PC-3 (cell line): ENCODE measurements at regions not wholly inside any gene's neighbourhood (a gene's known extent, or its start where the extent isn't known, plus 50 kb on each side); places are given as distances from the start of the nearest gene placed in this dataset.

ENCODE experiments used
- ATAC-seq: fragments of 200-7000 bp; cut with Tn5 transposase; 2 replicates; pipeline ENCODE4 v1.9.1; 2020; ENCODE audit warnings: mild to moderate bottlenecking, moderate library complexity
- BruUV-seq: library from RNA; stranded (reverse); fragments of 400-500 nt; replicated peaks from 2 replicates; lab custom pipeline; 2021; lab: Mats Ljungman, UMichigan
- CTCF ChIA-PET: fragments of 300-600 bp; sonication (Branson Sonifier 250); formaldehyde crosslinking; loops from one replicate; lab custom pipeline; 2022; ENCODE audit warnings: antibody characterized with exemption; lab: Charles Lee
- POLR2A ChIA-PET: fragments of 300-600 bp; sonication (Branson Sonifier 250); formaldehyde crosslinking; loops from one replicate; lab custom pipeline; 2022; ENCODE audit warnings: antibody characterized with exemption; ENCODE audit not compliant: unreplicated experiment; lab: Charles Lee
- DNase-seq: peaks from one replicate; pipeline ENCODE4 v3.0.0-alpha.2; 2015
- H2AFZ ChIP-seq: fragments of 300-600 bp; sonication (generic); 2 replicates; pipeline ENCODE4 v1.6.0; 2016; ENCODE audit warnings: antibody characterized with exemption, low read length
- H3F3A ChIP-seq: fragments of 300-600 bp; sonication (generic); one replicate; pipeline ENCODE4 v1.6.0; 2017; ENCODE audit warnings: antibody characterized with exemption, low read length, control low read depth, mild to moderate bottlenecking; ENCODE audit not compliant: unreplicated experiment
- H3K27ac ChIP-seq: fragments of 300-600 bp; sonication (generic); 2 replicates; pipeline ENCODE4 v1.5.1; 2016; ENCODE audit warnings: mild to moderate bottlenecking, low read length
- H3K27me3 ChIP-seq: fragments of 300-600 bp; sonication (generic); 2 replicates; pipeline ENCODE4 v1.6.1; 2016; ENCODE audit warnings: low read length, mixed read lengths
- H3K36me3 ChIP-seq: fragments of 300-600 bp; sonication (generic); 2 replicates; pipeline ENCODE4 v1.6.1; 2016; ENCODE audit warnings: low read depth, mixed run types, low read length, mixed read lengths
- H3K4me1 ChIP-seq: fragments of 300-600 bp; sonication (generic); 2 replicates; pipeline ENCODE4 v1.5.1; 2016; ENCODE audit warnings: low read length; ENCODE audit not compliant: insufficient read depth
- H3K4me2 ChIP-seq: fragments of 300-600 bp; sonication (generic); 2 replicates; pipeline ENCODE4 v1.6.0; 2016; ENCODE audit warnings: low read length
- H3K4me3 ChIP-seq: fragments of 300-600 bp; sonication (generic); 2 replicates; pipeline ENCODE4 v1.5.1; 2016; ENCODE audit warnings: mild to moderate bottlenecking, low read length, mixed read lengths
- H3K79me2 ChIP-seq: fragments of 300-600 bp; sonication (generic); 2 replicates; pipeline ENCODE4 v1.6.1; 2017; ENCODE audit warnings: low read length, mixed read lengths
- H3K9ac ChIP-seq: fragments of 300-600 bp; sonication (generic); 2 replicates; pipeline ENCODE4 v1.6.0; 2016; ENCODE audit warnings: mild to moderate bottlenecking, low read length
- H3K9me2 ChIP-seq: fragments of 300-600 bp; sonication (generic); replicated peaks from 2 replicates; pipeline ENCODE4 v1.6.1; 2016; ENCODE audit warnings: mixed run types, low read length, mixed read lengths
- H3K9me3 ChIP-seq: fragments of 300-600 bp; sonication (generic); 2 replicates; pipeline ENCODE4 v1.6.1; 2016; ENCODE audit warnings: low read length, mixed read lengths
- H4K20me1 ChIP-seq: fragments of 300-600 bp; sonication (generic); 2 replicates; pipeline ENCODE4 v1.6.1; 2016; ENCODE audit warnings: low read length, mixed read lengths
- EZH2 ChIP-seq: fragments of 300-600 bp; sonication (generic); IDR thresholded peaks from one replicate; pipeline ENCODE4 v1.6.1; 2017; ENCODE audit warnings: antibody characterized with exemption, mild to moderate bottlenecking, low read length; ENCODE audit not compliant: unreplicated experiment
- EZH2phosphoT487 ChIP-seq: fragments of 300-600 bp; sonication (generic); IDR thresholded peaks from 2 replicates; pipeline ENCODE4 v1.6.1; 2018; ENCODE audit warnings: mild to moderate bottlenecking, antibody characterized with exemption, low read length, borderline replicate concordance
- intact Hi-C: fragments of 100-400 bp; cut with micrococcal nuclease; formaldehyde crosslinking; loops from 2 replicates; pipeline ENCODE4 v1.9.0; 2023
- TF ChIP-seq, protein P1 (sequence below): fragments of 300-600 bp; sonication (generic); conservative IDR thresholded peaks from 2 replicates; pipeline ENCODE4 v1.5.1; 2017; ENCODE audit warnings: antibody characterized with exemption, low read depth, mild to moderate bottlenecking, low read length

GRCh38 chr11:70761094-70761907 lies 363.0 kb downstream of the CTTN start:
- ChIA-PET CTCF (no interaction called here), POLR2A (no interaction called here)
- peaks cover 20% of the 10 kb centered on the region for H3K4me1 ChIP-seq
- no peak overlapping the region for H3K27ac ChIP-seq
- H3K79me2 ChIP-seq, result no peaks in the 10 kb centered on the region
- ATAC-seq (no peak), DNase-seq (peak; percentile 11)
- BruUV-seq, result no TSS peak
- H4K20me1 ChIP-seq, result no peaks in the 10 kb centered on the region
- H3K9ac ChIP-seq, result no peak overlapping the region
- H2AFZ ChIP-seq, result no peak overlapping the region
- no peaks in the 10 kb centered on the region for H3F3A ChIP-seq
- no peak for TF ChIP-seq EZH2
- TF ChIP-seq, protein P1, sequence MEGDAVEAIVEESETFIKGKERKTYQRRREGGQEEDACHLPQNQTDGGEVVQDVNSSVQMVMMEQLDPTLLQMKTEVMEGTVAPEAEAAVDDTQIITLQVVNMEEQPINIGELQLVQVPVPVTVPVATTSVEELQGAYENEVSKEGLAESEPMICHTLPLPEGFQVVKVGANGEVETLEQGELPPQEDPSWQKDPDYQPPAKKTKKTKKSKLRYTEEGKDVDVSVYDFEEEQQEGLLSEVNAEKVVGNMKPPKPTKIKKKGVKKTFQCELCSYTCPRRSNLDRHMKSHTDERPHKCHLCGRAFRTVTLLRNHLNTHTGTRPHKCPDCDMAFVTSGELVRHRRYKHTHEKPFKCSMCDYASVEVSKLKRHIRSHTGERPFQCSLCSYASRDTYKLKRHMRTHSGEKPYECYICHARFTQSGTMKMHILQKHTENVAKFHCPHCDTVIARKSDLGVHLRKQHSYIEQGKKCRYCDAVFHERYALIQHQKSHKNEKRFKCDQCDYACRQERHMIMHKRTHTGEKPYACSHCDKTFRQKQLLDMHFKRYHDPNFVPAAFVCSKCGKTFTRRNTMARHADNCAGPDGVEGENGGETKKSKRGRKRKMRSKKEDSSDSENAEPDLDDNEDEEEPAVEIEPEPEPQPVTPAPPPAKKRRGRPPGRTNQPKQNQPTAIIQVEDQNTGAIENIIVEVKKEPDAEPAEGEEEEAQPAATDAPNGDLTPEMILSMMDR, result peak; percentile 47; the same call in 1 of the 2 replicates
- H3K27me3 ChIP-seq, result no peaks in the 10 kb centered on the region
- intact Hi-C loops, result no loop called here
- H3K9me2 ChIP-seq, result no peaks in the 10 kb centered on the region
- no peaks in the 10 kb centered on the region for H3K9me3 ChIP-seq
- no peak overlapping the region for H3K4me2 ChIP-seq
- H3K4me3 ChIP-seq, result no peak overlapping the region
- no peaks in the 10 kb centered on the region for H3K36me3 ChIP-seq

DNA sequence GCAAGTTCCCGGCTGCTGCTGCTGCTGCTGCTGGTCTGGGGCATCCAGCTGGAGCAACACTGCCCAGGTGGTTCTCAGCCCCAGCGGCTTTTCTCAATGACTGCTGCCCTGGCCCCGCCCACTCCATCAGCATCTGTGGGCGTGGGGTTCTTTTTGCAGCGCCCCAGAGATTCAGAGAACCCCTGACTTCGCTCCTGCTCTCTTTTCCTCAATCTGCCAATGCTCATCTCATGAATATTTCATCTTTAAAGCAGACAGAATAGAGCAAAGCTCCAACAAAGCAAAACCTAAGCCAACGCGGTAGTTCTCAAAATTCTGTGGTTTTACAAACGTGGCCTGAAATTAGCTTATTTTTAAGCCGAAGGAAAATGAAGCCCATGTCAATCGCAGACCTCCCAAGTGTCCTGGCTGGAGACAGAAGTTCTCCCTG lies 363.6 kb downstream of the CTTN start:
- H3K4me2 ChIP-seq, result no peak overlapping the region
- no peak overlapping the region for H2AFZ ChIP-seq
- no peaks in the 10 kb centered on the region for H3K79me2 ChIP-seq
- TF ChIP-seq EZH2phosphoT487 (no peak), EZH2 (no peak)
- TF ChIP-seq, protein P1, result no peak
- no peaks in the 10 kb centered on the region for H3K27me3 ChIP-seq
- H3K9ac ChIP-seq, result no peak overlapping the region
- no peaks in the 10 kb centered on the region for H3K9me3 ChIP-seq
- H3K27ac ChIP-seq, result no peak overlapping the region
- no peaks in the 10 kb centered on the region for H4K20me1 ChIP-seq
- intact Hi-C loops, result no loop called here
- H3K9me2 ChIP-seq, result no peaks in the 10 kb centered on the region
- DNase-seq (no peak), ATAC-seq (no peak)
- H3K36me3 ChIP-seq, result no peaks in the 10 kb centered on the region
- CTCF ChIA-PET, result no interaction called here
- POLR2A ChIA-PET, result no interaction called here
- no TSS peak for BruUV-seq
- H3K4me1 ChIP-seq, result peaks cover 20% of the 10 kb centered on the region
- H3K4me3 ChIP-seq, result no peak overlapping the region
- H3F3A ChIP-seq, result no peaks in the 10 kb centered on the region

- Histone ChIP-seq H3K36me3 (no peaks in the 10 kb centered on the region), H3F3A (no peaks in the 10 kb centered on the region), H3K79me2 (no peaks in the 10 kb centered on the region), H3K9me3 (no peaks in the 10 kb centered on the region), H4K20me1 (no peaks in the 10 kb centered on the region), H3K4me3 (no peak overlapping the region), H3K4me1 (peaks cover 20% of the 10 kb centered on the region), H2AFZ (no peak overlapping the region), H3K27ac (no peak overlapping the region), H3K27me3 (no peaks in the 10 kb centered on the region), H3K4me2 (no peak overlapping the region), H3K9ac (no peak overlapping the region), H3K9me2 (no peaks in the 10 kb centered on the region)
- intact Hi-C loops, result no loop called here
- ChIA-PET CTCF (no interaction called here), POLR2A (no interaction called here)
- no peak for ATAC-seq
- TF ChIP-seq, protein P1, result no peak
- TF ChIP-seq EZH2 (no peak), EZH2phosphoT487 (no peak)
- no TSS peak for BruUV-seq
- no peak for DNase-seq
Measured at GRCh38 chr11:70762810-70763209, 364.5 kb downstream of the CTTN start.
